ENCODE measurements at regions not wholly inside any gene's neighbourhood (a gene's known extent, or its start where the extent isn't known, plus 50 kb on each side); places are given as distances from the start of the nearest gene placed in this dataset.
"Not testable (repeated sequence)": the region's sequence is repeated elsewhere in the genome, so short reads cannot be mapped to it uniquely, and the experiment has no call there.

DNA sequence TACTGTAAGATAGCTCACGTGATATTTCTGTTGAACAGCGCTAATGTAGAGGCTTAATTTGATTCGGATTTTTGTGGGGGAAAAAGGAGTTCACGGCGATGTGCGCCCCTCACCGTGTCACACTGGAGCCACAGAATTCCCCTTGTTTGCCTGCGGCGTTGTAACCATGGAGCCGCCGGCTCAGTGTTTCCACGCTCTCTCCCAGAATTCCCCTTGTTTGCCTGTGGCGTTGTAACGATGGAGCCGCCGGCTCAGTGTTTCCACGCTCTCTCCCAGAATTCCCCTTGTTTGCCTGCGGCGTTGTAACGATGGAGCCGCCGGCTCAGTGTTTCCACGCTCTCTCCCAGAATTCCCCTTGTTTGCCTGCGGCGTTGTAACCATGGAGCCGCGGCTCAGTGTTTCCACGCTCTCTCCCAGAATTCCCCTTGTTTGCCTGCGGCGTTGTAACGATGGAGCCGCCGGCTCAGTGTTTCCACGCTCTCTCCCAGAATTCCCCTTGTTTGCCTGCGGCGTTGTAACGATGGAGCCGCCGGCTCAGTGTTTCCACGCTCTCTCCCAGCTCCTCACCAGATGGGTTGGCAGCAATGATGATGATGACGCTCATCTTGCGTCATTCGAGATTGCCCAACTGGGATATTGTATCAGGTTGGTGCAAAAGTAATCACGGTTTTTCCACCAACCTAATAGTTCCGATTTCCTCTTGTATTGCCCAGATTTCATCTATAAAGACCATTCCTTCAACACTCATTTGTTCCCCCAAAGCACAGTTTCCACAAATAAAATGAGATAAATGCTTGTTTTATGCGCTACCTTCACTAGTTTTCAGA, 228.6 kb downstream of the KLF6 start:
- not testable (repeated sequence) for TF ChIP-seq POLR2A, CTCF (IDR thresholded peaks at IDR 0.05)
